GM21528 (cell line): ENCODE measurements at regions not wholly inside any gene's neighbourhood (a gene's known extent, or its start where the extent isn't known, plus 50 kb on each side); places are given as distances from the start of the nearest gene placed in this dataset.

Source experiments
- ATAC-seq: cut with Tn5 transposase; IDR thresholded peaks from one replicate; pipeline ENCODE4 v1.9.1; 2021; ENCODE audit warnings: mild to moderate bottlenecking, moderate library complexity; ENCODE audit not compliant: unreplicated experiment, low FRiP score

- no peak for ATAC-seq
Measured at GRCh38 chr20:52867305-52867704, 104.9 kb upstream of the TSHZ2 start.

- ATAC-seq: no peak
Measured at GRCh38 chr20:52864916-52865605, 107.1 kb upstream of the TSHZ2 start.

- no peak for ATAC-seq
Measured at GRCh38 chr20:52859156-52859876, 112.8 kb upstream of the TSHZ2 start.

DNA sequence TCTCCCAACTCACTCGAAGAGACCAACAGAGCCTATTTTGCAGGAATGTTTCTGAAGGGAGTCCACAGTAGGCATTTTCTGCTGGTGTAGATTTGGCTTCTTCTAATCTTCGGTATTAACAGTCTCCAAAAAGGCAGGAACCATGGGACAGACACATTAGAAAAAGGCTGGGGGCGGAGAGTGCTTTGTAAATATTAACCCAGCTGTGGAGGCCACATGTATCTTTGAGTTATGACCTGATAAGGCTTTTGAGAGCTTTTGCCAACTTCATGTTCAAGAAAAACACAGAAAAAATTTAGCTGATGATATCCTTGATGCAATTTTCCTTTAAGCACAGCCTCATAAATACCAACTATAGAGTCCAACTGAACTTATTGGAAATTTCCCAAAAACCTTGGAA is 119.4 kb upstream of the TSHZ2 start:
- ATAC-seq: no peak

GRCh38 chr20:52847731-52848359 is 124.3 kb upstream of the TSHZ2 start:
- no peak for ATAC-seq

- ATAC-seq: no peak
Measured at GRCh38 chr20:52847029-52847660, 125.0 kb upstream of the TSHZ2 start.

DNA sequence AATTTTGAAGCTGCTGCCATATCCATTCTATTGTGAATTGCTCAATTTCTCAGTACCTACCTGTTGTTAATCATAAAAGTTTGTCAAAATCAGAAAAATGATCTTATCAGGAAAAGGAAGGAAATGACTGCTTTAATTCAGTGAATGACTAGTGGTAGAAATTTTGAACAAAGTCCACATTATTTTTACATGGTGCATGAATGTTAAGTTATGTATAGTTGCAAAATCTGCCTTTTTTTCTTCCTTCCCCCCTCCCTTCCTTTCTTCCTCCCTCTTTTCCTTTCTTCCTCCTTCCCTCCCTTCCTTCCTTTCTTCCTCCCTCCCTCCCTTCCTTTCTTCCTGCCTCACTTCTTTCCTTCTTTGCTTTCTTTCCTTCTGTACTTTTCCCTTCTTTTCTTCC is 127.1 kb upstream of the TSHZ2 start:
- no peak for ATAC-seq

DNA sequence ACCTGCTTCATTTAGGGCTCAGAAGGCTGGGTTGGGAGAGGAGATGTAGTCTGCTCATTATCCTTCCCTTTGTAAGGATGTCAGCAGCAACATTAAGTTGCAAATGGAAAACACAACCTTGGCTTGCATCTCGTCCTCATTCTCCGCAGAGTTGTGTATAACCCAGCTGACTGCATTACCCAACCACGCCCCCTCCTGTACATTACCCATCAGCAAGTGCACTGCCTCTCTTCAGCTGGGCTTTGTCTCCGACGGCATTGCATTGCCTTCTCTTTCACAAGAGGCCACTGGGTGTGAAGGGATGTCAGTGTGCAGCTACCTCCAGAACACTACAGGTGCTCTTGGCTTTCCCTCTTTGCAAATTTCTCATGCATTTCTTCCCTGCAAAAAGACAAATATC is 128.7 kb upstream of the TSHZ2 start:
- no peak for ATAC-seq

DNA sequence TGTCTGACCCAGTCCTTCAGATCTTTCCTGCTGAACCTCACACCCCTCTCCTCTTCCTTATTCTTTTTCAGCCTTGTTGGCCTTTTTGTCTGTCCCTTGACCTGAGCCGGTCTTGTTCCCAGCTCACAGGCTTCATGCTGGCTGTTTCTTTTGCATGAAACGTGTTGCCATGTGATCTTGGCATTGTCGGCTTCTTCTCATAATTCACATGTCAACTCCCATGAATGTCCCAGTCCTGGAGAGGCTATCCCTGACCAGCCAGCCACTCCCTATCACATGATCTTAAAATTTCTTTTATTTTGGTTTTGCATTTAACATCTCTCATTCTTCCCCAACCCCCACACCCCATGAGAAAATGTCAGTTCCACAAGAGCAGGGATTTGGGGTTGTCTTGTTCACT is 131.2 kb upstream of the TSHZ2 start:
- no peak for ATAC-seq

DNA sequence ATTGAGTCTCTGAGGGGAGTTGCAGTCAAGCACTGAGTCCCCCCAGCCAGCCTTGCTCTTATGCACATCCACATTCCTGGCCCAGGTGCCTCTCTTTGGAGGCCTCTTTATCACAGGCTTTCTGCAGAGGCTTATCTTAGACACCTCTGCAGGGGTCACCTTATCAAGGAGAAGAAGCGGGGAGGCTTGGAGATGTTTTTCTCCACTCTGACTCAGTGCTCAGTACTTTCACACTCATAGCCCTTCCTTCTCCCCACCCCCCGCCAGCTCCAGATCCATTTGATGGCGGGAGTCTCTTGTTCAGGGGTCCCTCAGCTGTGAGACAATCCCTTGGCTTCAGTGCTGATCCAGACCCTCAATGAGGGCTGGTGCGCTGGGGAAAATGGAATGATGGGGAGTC is 132.1 kb upstream of the TSHZ2 start:
- ATAC-seq: no peak

GRCh38 chr20:52838510-52839241 is 133.5 kb upstream of the TSHZ2 start:
- no peak for ATAC-seq

GRCh38 chr20:52837378-52837777 is 134.8 kb upstream of the TSHZ2 start:
- ATAC-seq: no peak

- no peak for ATAC-seq
Measured at GRCh38 chr20:52833901-52834300, 138.3 kb upstream of the TSHZ2 start.

DNA sequence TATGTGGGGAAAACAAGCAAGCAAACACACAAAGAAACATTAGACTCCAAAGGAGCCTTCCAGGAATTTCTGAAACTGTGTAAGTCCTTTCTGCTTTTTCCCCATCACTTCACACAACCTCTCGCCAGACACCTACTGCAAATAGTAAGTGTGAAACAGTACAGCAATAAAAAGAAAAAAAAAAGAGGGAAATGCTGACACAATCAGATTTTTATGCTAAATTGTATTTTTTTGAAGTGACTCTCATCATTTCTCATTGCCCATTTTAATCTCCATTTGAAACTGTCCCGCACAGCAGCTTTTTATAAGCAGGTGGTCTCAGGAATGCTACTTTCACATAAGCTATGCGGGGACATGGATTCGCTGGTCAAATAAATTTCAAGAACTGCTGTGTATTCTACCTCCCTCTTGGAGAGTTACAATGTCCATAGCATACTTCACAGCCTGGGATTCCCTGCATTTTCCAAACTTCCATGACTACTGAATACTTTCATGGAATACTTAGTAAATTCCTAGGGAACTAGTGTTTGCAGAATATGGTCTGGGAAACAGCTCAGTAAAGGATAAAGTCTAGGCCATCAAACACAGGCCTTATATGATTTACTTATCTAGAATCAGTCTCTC is 139.9 kb upstream of the TSHZ2 start:
- no peak for ATAC-seq

DNA sequence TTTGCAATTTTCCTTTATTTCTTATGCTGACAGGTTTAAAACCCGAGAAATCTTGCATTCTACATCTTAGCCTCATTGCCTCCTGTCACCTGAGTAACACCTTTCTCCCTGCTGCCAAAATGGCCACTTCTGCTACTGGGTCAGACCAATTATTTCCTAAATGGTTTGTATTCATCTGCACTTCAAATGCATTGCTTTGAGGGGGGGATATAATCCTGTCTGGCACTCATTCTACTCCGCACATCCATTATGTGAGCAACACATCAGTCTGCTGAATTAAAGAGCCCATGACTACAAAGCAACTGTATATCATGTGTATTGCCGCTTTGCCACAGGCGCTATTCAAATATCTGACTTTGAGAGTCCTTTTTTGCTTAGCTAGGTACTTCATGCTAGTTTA is 141.6 kb upstream of the TSHZ2 start:
- ATAC-seq: no peak

GRCh38 chr20:52829111-52829510 is 143.0 kb upstream of the TSHZ2 start:
- ATAC-seq: no peak

GRCh38 chr20:52828199-52828598 is 144.0 kb upstream of the TSHZ2 start:
- no peak for ATAC-seq

- ATAC-seq: no peak
Measured at GRCh38 chr20:52826722-52827121, 145.4 kb upstream of the TSHZ2 start.

DNA sequence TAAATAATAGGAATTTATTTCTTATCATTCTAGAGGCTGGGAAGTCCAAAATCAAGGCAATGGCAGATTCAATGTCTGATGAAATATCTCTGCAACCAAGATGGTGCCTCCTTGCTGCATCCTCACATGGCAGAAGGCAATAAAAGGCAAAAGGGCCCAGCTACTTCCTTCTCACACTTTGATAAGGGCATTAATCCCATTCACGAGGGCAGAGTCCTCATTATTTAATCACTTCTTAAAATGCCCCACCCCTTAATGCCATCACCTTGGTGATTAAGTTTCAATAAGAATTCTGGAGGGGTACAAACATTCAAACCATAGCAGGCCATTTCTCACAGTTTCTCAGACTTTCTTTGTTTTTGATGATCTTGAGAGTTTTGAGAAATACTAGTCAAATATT is 145.8 kb upstream of the TSHZ2 start:
- no peak for ATAC-seq

GRCh38 chr20:52824494-52825216 is 147.5 kb upstream of the TSHZ2 start:
- no peak for ATAC-seq
